DOHH2 (cell line): ENCODE measurements at regions not wholly inside any gene's neighbourhood (a gene's known extent, or its start where the extent isn't known, plus 50 kb on each side); places are given as distances from the start of the nearest gene placed in this dataset.

Experiments
- CTCF ChIP-seq: fragments of 200-600 bp; sonication (generic); IDR thresholded peaks from one replicate; pipeline ENCODE4 v1.5.1; 2014; ENCODE audit warnings: antibody characterized with exemption, mild to moderate bottlenecking, low read depth, low read length; ENCODE audit not compliant: poor library complexity, severe bottlenecking
- EZH2phosphoT487 ChIP-seq: fragments of 200-600 bp; sonication (generic); IDR thresholded peaks from 2 replicates; pipeline ENCODE4 v1.6.1; 2017; ENCODE audit warnings: borderline replicate concordance, mild to moderate bottlenecking, antibody characterized with exemption, low read length, moderate library complexity, mixed read lengths

- TF ChIP-seq CTCF, result no peak
- no peak for TF ChIP-seq EZH2phosphoT487
Measured at GRCh38 chr6:10305790-10306415, 109.0 kb downstream of the TFAP2A start.
